ENCODE measurements at regions not wholly inside any gene's neighbourhood (a gene's known extent, or its start where the extent isn't known, plus 50 kb on each side); places are given as distances from the start of the nearest gene placed in this dataset.
"Not testable (repeated sequence)": the region's sequence is repeated elsewhere in the genome, so short reads cannot be mapped to it uniquely, and the experiment has no call there.

DNA sequence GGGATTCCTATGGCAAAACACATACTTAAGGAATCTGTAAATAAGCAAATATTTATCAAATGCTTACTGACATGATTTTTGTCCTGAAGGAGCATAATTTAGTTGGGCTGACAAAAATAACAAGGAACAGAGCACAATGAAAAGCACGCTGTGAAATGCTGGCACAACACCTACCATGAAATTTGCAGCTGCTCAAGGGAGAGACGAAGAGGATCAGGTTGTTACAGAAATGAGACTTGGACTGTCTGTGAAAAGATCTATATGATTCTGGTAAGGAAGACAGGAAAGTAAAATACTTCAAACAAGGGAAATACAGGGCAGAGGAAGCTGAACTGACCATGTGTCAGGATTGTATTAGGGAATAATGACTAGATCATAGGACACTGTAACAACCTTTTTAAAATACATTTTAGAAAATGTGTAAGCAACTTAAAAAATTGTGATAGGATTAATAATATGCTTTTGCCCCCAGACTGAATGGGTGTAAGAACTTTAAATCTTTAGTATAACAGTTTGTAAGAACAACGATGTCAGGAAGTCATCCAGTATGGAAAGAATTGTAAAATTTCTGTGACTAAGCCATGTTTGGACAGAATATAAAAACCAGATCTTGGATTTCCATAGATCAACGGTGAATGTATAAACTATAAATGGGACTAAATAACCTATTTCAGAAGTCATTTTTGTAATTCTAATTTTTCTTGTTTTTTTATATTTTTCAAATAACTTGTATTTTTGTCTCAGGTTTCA lies 1556.0 kb downstream of the EFNB2 start:
- DNase-seq = no peak

DNA sequence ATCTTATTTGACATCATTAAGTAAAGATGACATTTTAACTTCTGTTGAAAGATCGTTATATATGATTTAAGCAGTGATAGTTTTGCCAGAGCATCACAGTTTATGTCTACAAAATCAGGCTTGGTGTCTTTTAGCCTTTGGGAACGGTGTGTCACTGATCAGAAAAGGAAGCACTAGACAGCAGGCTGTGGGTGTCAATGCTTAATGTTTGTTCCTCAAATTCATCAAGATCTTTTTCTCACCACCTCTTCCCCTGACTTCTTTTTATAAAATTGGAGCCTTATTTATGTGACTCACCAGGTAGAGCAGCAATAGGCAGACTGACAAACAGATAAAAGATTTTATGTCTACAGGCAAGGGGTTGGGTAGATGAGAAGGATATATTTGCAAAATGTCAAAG lies 1558.5 kb downstream of the EFNB2 start:
- no peak for DNase-seq

DNA sequence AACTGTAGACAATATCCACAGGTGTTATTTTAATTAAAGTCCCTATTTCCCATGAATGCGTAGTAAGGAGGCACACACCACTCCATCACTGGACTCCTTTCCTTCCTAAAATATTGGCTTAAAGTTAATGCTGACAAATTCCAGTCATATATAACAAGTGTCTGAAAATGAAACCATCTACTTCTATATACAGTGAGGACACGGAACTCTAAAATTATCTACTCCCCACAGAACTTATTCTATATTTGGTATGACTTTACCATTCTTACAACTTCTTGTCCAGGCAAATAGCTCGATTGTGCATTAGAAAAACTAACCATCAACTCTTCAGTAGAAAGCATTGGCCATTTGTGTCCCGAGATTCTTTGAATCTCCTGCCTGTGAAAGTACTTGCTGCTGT lies 1560.2 kb downstream of the EFNB2 start:
- DNase-seq = no peak

DNA sequence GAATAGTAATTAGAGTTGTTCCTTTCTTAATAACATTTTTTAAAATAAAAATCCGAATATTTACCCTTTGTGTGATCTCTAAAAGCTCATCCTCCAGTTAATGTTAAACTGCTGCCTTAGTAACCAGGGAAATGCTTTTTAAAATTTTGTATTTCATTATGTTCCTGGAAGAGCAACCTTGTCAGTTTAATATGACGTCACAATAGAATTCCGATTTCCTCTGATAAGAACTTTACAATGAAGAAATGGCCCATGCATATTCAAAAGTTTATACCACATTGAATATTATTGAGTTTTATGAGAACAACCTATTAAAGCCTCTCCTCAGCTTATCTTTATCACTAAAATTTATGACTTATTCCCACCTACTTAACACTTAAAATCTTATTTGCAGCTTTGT lies 1566.6 kb downstream of the EFNB2 start:
- no peak for DNase-seq

DNA sequence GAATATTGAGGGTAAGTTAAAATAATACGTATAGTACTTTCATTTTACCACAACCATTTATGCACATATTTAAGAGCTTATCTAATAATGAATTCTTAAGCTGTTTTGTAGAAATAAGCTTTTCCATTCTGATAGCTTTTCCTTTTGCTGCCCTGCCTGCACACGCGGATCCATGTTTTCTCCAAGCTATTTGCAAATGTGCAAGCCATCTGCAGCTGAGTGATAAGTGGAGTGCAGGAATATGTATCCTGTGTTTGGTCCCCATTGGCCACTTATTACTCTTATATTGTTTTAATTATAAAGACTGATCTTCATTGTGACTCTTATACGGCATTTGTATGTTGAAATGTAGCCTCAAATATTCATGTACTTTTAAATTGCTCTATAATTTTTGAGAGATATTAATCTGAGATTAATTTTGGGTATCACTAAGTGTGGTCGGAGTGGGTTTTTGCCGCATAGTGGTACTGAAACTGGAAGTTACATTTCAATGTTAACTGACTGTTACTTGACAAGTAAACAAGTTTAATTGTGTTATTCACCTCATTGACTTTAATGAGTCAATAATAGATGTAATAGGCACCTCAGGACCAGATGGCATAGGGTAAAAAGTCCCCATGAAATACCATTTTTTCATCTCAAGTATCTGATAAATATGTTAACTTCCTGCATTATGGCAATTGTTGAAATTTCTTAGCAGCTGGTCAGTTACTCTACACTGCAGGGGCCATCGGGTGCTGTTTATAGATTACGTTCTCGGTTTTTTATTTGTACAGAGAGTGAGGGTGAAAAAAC lies 1567.4 kb downstream of the EFNB2 start:
- DNase-seq = no peak

DNA sequence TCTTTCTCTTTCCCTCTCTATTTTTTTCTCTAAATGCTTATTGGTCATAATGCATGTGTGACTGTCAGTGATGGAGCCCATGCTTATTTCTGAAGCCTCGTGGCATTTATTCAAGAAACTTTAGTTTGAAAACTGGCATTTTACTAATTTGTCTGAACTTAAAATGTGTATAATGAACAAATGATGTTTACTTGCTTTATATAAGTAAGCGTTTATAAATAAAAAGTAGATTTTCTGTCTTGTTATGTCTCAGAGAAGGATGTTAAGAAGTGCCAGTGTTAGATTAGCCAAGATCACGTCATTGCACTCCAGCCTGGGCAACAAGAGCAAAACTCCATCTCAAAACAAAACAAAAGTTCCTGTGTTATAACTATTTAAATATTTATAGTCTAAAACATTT lies 1568.1 kb downstream of the EFNB2 start:
- DNase-seq = no peak

DNA sequence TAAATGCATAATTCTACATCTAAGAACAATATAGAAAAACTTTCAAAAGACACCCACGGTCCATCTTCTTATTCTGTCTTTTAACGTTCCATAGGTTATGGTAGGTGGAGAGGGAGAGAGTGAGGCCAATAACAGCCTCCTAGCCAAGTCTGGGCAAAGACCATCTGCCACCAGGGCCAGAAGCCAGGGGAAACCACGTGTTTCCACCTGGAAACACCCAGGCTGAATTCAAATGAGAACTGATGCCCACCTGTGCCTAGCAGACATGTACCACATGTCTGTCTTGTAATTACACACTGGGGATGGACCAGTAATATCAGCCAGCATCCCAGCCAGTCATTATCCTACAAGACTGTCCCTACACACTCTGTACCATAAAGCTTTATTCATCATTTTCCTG lies 1573.1 kb downstream of the EFNB2 start:
- no peak for DNase-seq

DNA sequence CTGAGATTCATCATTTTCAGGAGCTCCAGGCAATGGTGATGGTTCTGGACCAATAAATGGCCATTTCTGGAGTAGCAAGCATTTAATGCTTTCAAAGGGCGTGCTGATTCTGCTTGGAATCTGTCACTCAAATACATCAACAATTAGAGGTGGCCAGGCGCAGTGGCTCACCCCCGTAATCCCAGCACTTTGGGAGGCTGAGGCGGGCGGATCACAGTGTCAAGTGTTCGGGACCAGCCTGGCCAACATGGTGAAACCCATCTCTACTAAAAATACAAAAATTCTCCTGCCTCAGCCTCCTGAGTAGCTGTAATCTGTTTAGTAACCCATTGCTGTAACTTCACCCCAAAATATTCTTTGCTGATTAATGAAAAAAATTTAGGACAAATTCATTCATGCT lies 1574.2 kb downstream of the EFNB2 start:
- DNase-seq = no peak

DNA sequence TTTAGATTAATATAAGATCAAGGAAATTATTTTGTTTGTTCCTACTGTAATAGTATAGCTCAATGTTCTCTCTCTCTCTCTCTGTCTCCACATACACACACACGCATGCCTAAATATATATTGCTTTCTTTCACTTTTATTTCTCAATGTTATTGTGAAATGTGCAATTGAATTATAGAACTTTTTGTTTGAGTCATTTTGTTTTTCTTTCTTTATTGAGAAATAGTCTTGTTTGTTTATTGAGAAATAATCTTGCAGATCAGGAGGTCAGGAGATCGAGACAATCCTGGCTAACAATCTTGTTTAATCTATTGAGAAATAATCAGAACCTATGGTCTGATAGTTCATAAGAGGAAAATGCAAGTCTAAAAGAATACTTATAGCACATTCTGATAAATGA lies 1581.3 kb downstream of the EFNB2 start:
- no peak for DNase-seq

DNA sequence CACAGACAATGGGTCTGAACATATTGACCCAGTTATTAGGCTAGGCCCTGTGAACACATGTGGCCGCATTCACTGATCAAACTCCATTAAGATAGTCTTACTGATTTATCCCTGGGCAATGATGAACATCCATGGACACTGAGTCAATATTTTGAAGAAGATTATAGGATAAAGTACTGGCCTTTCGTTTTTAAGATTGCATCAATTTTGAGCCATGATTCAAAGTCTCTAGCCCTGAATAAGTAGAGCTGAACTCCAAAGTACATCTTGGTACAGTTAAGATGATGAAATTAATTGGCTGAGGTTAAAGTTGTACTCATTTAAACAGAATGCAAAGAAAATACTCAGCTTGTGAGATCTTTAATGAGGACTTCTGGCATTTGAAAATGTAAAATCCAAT lies 1581.9 kb downstream of the EFNB2 start:
- no peak for DNase-seq

DNA sequence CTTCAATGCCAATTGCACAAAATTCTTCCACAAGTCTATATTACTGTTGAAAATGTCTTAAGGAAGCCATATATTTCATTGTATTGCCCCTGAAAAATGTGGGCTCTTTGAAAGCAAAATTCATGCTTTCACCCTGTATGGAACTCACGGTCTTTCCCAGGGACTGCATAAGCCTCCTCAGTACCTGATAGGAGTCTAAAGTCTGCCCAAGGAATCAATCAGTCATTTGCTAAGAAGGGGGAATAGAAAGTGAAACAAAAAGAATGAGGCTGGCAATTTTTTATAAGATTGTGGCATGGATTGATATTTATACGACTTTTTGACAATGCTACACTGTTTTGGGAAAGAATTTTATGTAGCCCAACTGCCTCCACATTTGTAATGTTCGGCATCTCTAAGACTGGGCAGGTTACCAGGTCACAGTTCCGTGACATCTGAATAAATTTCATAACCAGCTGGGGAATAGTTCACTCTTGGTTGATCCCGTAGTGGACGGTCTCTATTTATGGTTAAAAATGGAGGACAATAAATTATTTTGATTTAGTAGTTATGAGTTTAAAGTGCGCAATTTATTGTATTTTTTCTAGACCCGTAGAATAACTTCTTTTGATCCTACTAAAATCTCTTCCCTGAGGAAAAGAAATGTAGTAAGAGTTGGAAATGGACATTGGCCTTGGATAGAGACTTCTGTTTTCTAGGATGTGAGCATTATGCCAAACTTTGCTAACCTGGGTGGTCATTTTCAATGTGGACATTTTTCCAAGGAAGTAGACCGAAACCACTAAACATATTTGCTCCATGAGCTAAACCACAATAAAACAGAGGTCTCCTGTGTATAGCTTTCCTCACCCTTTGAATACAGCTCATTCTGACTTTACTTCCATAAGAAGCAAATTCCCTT lies 1585.4 kb downstream of the EFNB2 start:
- DNase-seq = no peak

DNA sequence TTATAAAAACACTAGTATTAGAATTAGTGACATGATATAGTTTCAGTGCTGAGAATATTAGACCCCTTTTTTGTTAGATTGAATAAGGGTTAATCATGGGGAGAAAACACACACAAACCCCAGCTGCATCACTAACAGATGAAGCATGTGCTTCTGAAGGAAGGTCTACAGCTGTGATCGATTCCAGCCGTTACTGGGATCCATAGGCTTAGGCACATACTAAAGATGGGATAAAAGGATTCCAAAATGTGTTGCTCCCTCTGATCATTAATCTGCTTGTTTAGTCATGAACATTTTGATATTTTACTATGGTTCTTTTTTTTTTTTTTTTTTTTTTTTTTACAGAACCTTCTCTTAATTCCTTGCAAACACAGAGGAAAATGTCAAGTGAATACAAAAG lies 1591.3 kb downstream of the EFNB2 start:
- no peak for DNase-seq

DNA sequence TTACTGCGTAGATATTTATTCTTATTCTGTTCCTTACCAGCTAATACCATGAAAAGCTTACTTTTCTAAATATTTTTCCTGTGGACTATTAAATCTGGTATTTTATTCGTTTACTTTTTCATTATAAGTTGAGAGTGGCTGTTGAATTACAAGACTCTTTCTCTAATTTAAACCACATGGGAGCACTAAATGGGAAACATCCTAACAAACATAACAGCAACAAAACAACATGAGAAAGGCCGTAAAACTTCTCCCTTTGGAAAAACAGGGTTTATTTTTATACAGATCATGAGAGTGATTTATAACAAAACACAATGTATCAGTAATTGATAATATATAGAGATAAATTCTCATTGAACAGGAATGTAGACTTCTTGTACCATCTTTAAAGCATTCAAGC lies 1592.1 kb downstream of the EFNB2 start:
- DNase-seq = no peak

DNA sequence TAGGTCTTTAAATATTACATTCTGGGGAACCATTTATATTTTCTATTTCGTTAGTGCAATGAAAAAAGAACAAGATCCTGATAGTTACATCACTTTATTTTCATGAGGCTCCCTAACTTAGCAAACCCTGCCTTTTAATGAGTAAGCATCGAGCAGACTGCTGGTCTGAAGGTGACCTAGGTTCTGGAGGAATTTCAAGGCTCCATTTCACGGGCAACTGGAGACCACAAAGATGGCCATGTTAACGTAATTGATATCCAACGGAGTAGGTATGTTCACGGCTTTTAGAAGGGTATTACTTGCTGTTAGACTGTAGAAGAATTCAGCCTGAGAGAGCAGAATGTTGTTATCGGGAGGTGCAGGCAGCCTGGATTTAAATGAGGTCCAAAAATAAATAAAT lies 1597.6 kb downstream of the EFNB2 start:
- no peak for DNase-seq

DNA sequence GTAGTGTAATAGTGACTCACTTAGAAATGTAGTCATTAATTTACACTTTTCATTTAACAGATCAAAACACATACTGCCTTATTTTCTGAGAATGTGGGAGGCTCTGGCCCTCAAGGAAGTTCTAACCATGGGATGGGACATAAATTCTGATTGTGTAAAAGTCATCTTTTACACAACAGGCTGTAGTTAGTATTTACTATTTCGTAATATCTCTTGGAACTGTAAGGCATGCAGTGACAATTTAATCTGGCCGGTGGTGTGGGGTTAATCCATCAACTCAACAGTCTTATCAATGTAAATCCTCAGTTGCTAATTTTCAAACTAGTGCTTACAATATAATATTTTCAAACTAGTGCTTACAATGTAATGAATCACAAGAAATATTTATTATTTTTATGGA lies 1599.2 kb downstream of the EFNB2 start:
- no peak for DNase-seq

DNA sequence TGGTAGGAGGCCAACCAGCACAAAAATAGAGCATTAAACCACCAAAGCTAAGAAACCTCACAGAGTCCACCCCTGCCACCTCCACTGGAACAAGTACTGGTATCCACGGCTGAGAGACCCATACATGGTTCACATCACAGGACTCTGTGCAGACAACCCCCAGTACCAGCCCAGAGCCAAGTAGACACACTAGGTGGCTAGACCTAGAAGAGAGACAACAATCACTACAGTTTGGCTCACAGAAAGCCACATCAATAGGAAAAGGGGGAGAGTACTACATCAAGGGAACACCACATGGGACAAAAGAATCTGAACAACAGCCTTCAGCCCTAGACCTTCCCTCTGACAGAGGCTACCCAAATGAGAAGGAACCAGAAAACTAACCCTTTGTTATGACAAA lies 1614.9 kb downstream of the EFNB2 start:
- not testable (repeated sequence) for DNase-seq

DNA sequence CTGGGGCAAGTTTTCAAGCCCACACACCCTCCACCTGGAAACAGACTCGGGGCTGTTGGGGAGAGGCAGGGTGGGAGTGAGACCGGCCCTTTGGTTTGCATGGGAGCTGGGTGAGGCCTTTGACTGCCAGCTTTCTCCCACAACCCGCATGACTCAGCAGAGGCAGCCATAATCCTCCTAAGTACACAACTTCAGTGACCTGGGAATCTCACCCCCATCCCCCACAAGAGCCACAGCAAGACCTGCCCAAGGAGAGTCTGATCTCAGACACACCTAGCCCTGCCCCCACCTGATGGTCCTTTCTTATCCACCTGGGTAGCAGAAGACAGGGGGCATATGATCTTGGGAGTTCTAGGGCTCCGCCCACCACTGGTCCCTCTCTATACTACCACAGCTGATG lies 1615.4 kb downstream of the EFNB2 start:
- no peak for DNase-seq

DNA sequence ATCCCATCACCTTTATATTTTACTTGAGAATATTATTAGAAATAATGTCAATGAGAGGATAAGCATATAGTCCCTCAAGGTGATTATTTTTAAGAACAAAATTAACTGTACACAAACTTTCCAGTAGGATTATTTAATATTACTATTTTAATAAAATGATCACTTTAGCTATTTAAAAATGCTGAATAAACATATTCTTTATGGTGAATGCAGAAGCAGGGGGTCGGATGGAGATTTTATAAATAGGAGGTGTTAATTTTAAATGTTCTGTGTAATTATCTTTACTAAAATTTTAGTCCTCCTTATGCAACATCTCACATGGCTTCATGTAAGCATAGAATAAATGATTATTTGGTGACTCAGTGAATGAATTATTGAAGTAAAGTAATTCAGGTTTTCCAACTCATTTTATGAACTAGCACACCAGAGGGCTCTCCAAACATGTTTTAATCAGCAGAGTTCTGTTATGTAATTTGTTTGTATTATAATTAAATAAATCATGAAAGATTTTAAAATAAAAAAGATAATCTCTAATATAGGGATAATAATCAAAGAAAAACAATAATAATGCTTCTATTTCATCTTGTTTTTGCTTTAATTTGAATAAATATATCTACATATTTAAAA lies 1635.2 kb downstream of the EFNB2 start:
- no peak for DNase-seq

DNA sequence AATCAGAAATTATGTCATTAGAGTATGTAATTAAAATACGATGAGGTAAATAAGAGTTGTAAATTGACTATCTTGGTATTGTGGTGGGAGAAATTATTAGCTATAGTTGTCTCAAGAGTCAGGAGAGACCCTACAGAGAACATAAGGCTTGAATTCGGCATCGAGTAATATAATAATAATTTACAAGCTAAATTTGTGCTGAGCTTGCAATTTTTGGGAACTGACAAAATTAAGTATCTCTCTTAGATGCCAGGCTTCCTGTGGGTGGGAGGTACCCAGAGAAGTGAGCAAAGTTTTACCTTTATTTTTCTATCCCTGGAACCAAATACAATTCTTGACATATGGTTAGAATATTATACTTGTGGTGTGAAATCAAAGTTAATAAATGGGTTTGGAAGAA lies 1637.0 kb downstream of the EFNB2 start:
- no peak for DNase-seq

DNA sequence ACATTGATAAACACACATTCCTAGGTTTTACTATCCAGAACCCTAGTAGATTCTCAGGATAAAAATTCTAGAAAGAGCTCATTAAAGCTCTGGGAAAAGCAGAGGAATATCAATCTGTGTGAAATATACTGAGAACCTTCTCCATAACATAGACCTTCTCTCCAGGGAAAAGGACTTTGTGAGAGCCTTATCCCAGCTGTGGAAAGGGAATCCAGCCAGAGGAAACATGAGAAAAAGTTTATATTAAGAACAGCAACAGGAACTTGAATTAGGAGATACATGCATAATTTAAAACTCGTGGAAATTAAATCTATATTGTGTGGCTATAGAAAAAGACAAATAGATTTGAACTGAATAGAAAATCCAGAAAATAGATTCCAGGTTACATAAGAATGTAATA lies 1639.9 kb downstream of the EFNB2 start:
- no peak for DNase-seq

DNA sequence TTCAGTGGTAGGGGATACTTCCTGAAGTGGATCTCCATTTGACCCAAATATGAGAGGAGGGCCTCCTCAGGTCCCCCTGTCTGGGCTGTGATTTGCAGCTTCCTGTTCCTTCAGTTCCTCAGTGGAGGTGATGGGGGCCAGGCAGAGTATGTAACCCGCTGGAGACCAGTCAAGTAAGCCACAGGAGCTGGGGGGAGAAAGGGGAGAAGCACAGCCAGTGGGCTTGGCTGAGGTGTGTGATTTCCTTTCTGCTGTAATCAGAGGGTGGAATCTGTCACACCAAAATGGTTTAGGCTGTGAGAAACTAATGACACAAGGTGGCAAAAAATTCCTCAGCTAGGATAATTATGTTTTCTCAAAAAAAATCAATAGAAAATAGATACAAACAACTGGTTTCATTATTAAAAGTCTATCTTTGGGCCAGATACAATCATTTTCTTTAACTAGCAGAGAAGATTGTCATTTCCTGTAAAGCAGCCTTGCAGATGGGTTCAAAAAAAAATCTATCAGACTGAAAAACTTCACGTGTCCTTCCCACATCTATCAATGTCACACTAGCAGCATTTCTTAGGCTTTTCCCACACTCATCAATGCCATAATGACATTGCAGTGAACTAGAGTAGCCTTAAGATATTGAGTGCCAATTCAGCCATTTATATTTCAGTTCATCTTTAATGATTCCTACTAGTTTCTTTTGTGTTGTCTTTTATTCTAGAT lies 1660.3 kb downstream of the EFNB2 start:
- DNase-seq = peak; percentile 2

DNA sequence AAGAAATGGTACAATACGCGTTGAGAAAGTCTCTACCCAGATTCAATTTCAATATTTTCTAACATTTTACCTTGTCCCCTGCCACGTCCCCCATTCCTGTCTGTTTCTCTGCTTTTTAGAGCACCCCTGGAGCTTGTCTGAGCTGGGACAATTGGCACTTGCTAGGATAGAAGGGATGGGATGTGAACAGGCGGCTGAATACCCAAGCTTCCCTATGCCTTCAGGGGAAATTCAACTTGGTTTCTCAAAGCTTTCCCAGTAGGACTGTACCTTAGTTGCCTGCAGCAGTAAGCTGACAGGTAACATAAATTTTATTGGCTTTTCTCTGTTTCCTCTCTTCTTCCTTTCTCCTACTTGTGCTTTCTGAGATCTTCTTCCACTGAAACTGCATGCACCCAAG lies 1663.3 kb downstream of the EFNB2 start:
- DNase-seq = no peak
